ENCODE measurements at regions not wholly inside any gene's neighbourhood (a gene's known extent, or its start where the extent isn't known, plus 50 kb on each side); places are given as distances from the start of the nearest gene placed in this dataset.

DNA sequence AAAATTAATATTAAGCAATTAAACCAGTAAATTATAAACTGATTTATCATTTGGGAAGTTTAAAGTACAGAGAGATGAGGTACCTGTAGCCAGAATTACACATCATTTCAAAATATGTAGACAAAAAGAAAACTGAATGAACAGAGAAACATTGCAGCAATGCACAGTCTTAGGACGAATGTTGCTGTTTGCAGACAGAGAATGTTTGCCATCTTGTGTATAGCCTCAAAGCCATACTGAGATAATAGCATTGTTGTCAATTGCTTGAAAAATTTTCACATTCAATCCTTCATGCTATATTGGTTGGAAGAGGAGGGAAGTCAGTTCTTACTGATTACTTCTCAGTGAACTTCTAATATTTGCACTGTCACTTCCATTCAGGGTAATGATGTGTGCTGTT is 326.2 kb downstream of the PRR16 start:
- CTCF ChIA-PET: no interaction called here
- H2AK5ac ChIP-seq (ENCODE audit: low read depth, low read length): no peak overlapping the region
- H3K4me1 ChIP-seq (ENCODE audit: control insufficient read depth, insufficient read depth, low read length): peaks cover 2% of the 10 kb centered on the region; the same call in 1 of the 2 replicates
- no peak overlapping the region for H4K8ac ChIP-seq (ENCODE audit: low read depth in 2 of 2, low read length in 2 of 2)
- H4K91ac ChIP-seq (ENCODE audit: insufficient read depth, low read depth, low read length): no peak overlapping the region
- H3K23ac ChIP-seq (ENCODE audit: low read depth, low read length): no peak overlapping the region
- dilution Hi-C loops (cut with HindIII; ENCODE audit: low sequenced_read_pairs, unreplicated experiment) (no loop called here), in situ Hi-C loops (cut with MboI; ENCODE audit: low sequenced_read_pairs) (no loop called here), intact Hi-C loops (cut with micrococcal nuclease) (no loop called here)
- H4K5ac ChIP-seq (ENCODE audit: low read depth, low read length): no peak overlapping the region
- H3K9me3 ChIP-seq (ENCODE audit: control insufficient read depth, insufficient read depth, low read length): no peaks in the 10 kb centered on the region
- H3K9me1 ChIP-seq (ENCODE audit: insufficient read depth, low read length): no peaks in the 10 kb centered on the region
- H2BK5ac ChIP-seq (ENCODE audit: low read depth, low read length, poor library complexity, severe bottlenecking): no peak overlapping the region
- H3K4me3 ChIP-seq (ENCODE audit: insufficient read depth, low read depth, low read length): no peak overlapping the region
- no peak overlapping the region for H3K9ac ChIP-seq (ENCODE audit: low read depth, low read length)
- no peak overlapping the region for H2BK120ac ChIP-seq (ENCODE audit: low read depth, low read length)
- H3K27ac ChIP-seq (ENCODE audit: insufficient read depth, low read length): no peak overlapping the region
- H4K20me1 ChIP-seq (ENCODE audit: insufficient read depth, low read length): no peaks in the 10 kb centered on the region
- H3K4ac ChIP-seq (ENCODE audit: low read depth, low read length): no peak overlapping the region
- POLR2A ChIA-PET (ENCODE audit: unreplicated experiment): no interaction called here
- no TSS peak for BruUV-seq (replicated peaks)
- DNase-seq: no peak
- ATAC-seq (ENCODE audit: low read depth): peak; percentile 53; the same call in 1 of the 2 replicates
- no peaks in the 10 kb centered on the region for H3K36me3 ChIP-seq (ENCODE audit: control insufficient read depth, insufficient read depth, low read length)
- H3K14ac ChIP-seq (replicated peaks; ENCODE audit: low read depth, low read length): no peak overlapping the region
- no peak for TF ChIP-seq FOS (IDR thresholded peaks at IDR 0.05; ENCODE audit: low read depth, low read length)
- TF ChIP-seq RAD21 (IDR thresholded peaks at IDR 0.05; ENCODE audit: low read length): no peak
- TF ChIP-seq MXI1 (IDR thresholded peaks at IDR 0.05; ENCODE audit: borderline replicate concordance, low read depth, low read length): no peak
- TF ChIP-seq RFX5 (IDR thresholded peaks at IDR 0.05; ENCODE audit: low read depth, low read length): no peak
- TF ChIP-seq NFE2L2 (IDR thresholded peaks at IDR 0.05; ENCODE audit: low read depth, low read length): no peak
- no peak for TF ChIP-seq MAFK (IDR thresholded peaks at IDR 0.05; ENCODE audit: low read depth, low read length)
- TF ChIP-seq, protein P1, sequence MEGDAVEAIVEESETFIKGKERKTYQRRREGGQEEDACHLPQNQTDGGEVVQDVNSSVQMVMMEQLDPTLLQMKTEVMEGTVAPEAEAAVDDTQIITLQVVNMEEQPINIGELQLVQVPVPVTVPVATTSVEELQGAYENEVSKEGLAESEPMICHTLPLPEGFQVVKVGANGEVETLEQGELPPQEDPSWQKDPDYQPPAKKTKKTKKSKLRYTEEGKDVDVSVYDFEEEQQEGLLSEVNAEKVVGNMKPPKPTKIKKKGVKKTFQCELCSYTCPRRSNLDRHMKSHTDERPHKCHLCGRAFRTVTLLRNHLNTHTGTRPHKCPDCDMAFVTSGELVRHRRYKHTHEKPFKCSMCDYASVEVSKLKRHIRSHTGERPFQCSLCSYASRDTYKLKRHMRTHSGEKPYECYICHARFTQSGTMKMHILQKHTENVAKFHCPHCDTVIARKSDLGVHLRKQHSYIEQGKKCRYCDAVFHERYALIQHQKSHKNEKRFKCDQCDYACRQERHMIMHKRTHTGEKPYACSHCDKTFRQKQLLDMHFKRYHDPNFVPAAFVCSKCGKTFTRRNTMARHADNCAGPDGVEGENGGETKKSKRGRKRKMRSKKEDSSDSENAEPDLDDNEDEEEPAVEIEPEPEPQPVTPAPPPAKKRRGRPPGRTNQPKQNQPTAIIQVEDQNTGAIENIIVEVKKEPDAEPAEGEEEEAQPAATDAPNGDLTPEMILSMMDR (conservative IDR thresholded peaks at IDR 0.05; ENCODE audit: low read depth, low read length): no peak
- TF ChIP-seq USF2 (IDR thresholded peaks at IDR 0.05; ENCODE audit: low read depth, low read length): no peak
- TF ChIP-seq CHD1 (IDR thresholded peaks at IDR 0.05; ENCODE audit: low read depth, low read length): no peak
- no peaks in the 10 kb centered on the region for H3K79me1 ChIP-seq (ENCODE audit: low read depth in 1 of 2, low read length in 2 of 2)
- no peak overlapping the region for H3K18ac ChIP-seq (ENCODE audit: low read depth, low read length)
- no peak overlapping the region for H3K56ac ChIP-seq (ENCODE audit: extremely low read depth, insufficient read depth, low read length)
- no peak overlapping the region for H2BK15ac ChIP-seq (ENCODE audit: low read depth, low read length)
- H2AK9ac ChIP-seq (replicated peaks; ENCODE audit: low read depth, low read length, poor library complexity): no peak overlapping the region
- H2AFZ ChIP-seq (replicated peaks; ENCODE audit: low read length, poor library complexity): no peak overlapping the region
- H3K4me2 ChIP-seq (ENCODE audit: low read depth, low read length): no peak overlapping the region
- H3K27me3 ChIP-seq (ENCODE audit: control insufficient read depth, insufficient read depth, low read length): no peaks in the 10 kb centered on the region
- no peak overlapping the region for H2BK20ac ChIP-seq (ENCODE audit: low read depth, low read length)
- WGBS, 2 experiments (ENCODE audit: extremely low coverage in 2 of 2, insufficient read length in 1 of 2): no CpG with 5 or more reads among the region's 1 CpG

Data from IMR-90 (cell line).